Heart left ventricle (tissue), 16 donors: ENCODE measurements at regions not wholly inside any gene's neighbourhood (a gene's known extent, or its start where the extent isn't known, plus 50 kb on each side); places are given as distances from the start of the nearest gene placed in this dataset.

Source experiments
- ATAC-seq, 4 donors: fragments of 200-7000 bp; cut with Tn5 transposase; one replicate each; pipeline ENCODE4 v1.9.1; 2020 to 2022; ENCODE audit warnings: moderate library complexity in 4 of 4, mild to moderate bottlenecking in 3 of 4, moderate number of reproducible peaks in 1 of 4
- DNase-seq, 5 donors: peaks; one replicate each; pipeline ENCODE4 v3.0.0-alpha.2; 2020
- H3K27ac ChIP-seq, 12 donors: fragments of 200-600 bp; sonication (generic) in 4 of 12; one replicate each; pipeline versions ENCODE4 v1.5.0 to v1.8.0; 2016 to 2022; ENCODE audit warnings: mild to moderate bottlenecking in 2 of 12
- H3K27me3 ChIP-seq, 9 donors: fragments of 200-600 bp; sonication (generic) in 2 of 9; one replicate each; pipeline versions ENCODE4 v1.5.1 to v1.8.0; 2016 to 2022; ENCODE audit warnings: mild to moderate bottlenecking in 3 of 9
- H3K36me3 ChIP-seq, 9 donors: fragments of 200-600 bp; sonication (generic) in 2 of 9; one replicate each; pipeline versions ENCODE4 v1.5.0 to v1.8.0; 2018 to 2022; ENCODE audit warnings: mild to moderate bottlenecking in 2 of 9
- H3K4me1 ChIP-seq, 12 donors: fragments of 200-600 bp; sonication (generic) in 4 of 12; one replicate each; pipeline versions ENCODE4 v1.5.0 to v1.8.0; 2016 to 2022; ENCODE audit warnings: mild to moderate bottlenecking in 3 of 12
- H3K4me3 ChIP-seq, 12 donors: fragments of 200-600 bp; sonication (generic) in 4 of 12; one replicate each; pipeline versions ENCODE4 v1.5.0 to v1.8.0; 2017 to 2022; ENCODE audit warnings: mild to moderate bottlenecking in 9 of 12, moderate library complexity in 4 of 12
- H3K9me3 ChIP-seq, 12 donors: fragments of 200-600 bp; sonication (generic) in 4 of 12; one replicate each; pipeline versions ENCODE4 v1.5.0 to v1.8.0; 2016 to 2022; ENCODE audit warnings: mild to moderate bottlenecking in 1 of 12
- POLR2A ChIP-seq, 2 donors: fragments of 450-650 bp; IDR thresholded peaks; one replicate each; pipeline ENCODE4 v1.6.1; 2017; ENCODE audit warnings: antibody characterized with exemption in 2 of 2, mild to moderate bottlenecking in 2 of 2, moderate library complexity in 2 of 2
- WGBS, 4 donors: extraction: QIAGEN DNeasy Blood & Tissue Kit in 2 of 4; methylation state at CpG; one replicate each; pipeline versions ENCODE4 v1.1.5 to v1.1.7; 2013 to 2018; 5-methylcytosine and 5-hydroxymethylcytosine counted together
- intact Hi-C, 10 donors: fragments of 100-400 bp; cut with DNase I; formaldehyde crosslinking; loops; one replicate each; pipeline versions ENCODE4 v1.11.1 to v1.14.2; 2022
- TF ChIP-seq, protein P1 (sequence below), 12 donors: fragments of 200-600 bp; sonication (generic) in 4 of 12; IDR thresholded peaks; one replicate each; pipeline versions ENCODE4 v1.5.0 to v1.8.0; 2018 to 2022; ENCODE audit warnings: antibody characterized with exemption in 12 of 12, mild to moderate bottlenecking in 5 of 12
- donor health status: ischemic (EF 13 %, LVEDD 7.1; RV severe dilation, severe dysfunction).
- donor health status: healthy with polysubstance abuse.
- donor health status: DM: no; HTN: yes; CAD: no.
- donor health status: DM: no; HTN: no; CAD: no.
- donor health status: ischemic (EF 25% LVEDD 6.9; RV normal size, moderate dysfunction).
- donor health status: ischemic (EF 25% LVEDD 5.7; RV mildly dilated, moderate dysfunction).
- donor health status: healthy.
- donor health status: DM: yes; HTN: yes; CAD: no.
- donor health status: ischemic (EF 35%, LVEDD 5.7; RV mildly dilated, moderate dysfunction).
- donor health status: nonischemic (EF 11% LVEDD 7.7; RV severe dilation, severe dysfunction).
- donor health status: DM: yes; HTN: yes; CAD: no.
- donor health status: PGD.
- donor health status: ischemic (EF 29% LVEDD 5.4; RV normal size, mild dysfunction).
- donor health status: nonischemic (EF 23%, LVEDD 6.1; RV moderate dilation, normal function).

DNA sequence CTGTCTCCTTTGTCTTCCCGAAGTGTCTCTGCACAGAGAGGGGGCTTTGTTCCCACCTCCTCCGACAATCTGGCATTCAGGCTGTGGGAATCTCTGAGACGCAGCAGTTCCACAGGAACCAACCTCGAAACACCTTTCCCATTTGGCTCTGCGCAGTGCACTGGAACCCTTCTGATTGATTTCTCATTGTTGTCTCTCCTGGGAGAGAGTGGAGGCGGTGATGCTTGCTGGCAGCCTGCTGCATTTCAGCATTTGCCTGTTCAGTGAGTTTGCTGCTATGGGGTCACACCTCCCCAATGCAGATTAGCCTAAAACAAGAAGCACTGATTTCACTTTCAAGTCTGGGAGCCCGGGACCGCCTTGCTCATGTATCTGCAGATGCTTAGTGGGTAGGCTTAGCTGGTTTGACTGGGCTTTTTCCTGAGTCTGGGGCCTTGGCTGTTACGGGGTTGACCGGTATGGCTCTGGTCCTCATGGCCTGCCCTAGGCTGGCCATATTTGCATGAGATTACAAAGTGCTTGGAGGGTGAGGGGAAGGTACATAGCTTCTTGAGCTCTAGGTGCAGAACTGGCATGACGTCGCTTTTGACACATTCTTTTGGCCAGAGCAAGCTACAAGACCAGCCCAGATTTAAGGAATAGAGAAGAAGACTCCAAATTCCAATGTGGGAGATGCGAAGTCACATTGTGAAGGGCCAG is 695.3 kb downstream of the PTPRU start:
- intact Hi-C loops: no loop called here
- Histone ChIP-seq H3K9me3 (no peaks in the 10 kb centered on the region), H3K27me3 (peaks cover 0 to 20% (median 0%) of the 10 kb centered on the region in 9 donors), H3K4me1 (no peaks in the 10 kb centered on the region), H3K36me3 (no peaks in the 10 kb centered on the region), H3K4me3 (no peak overlapping the region), H3K27ac (no peak overlapping the region)
- no peak for ATAC-seq
- TF ChIP-seq POLR2A (IDR thresholded peaks at IDR 0.05): no peak
- TF ChIP-seq, protein P1, sequence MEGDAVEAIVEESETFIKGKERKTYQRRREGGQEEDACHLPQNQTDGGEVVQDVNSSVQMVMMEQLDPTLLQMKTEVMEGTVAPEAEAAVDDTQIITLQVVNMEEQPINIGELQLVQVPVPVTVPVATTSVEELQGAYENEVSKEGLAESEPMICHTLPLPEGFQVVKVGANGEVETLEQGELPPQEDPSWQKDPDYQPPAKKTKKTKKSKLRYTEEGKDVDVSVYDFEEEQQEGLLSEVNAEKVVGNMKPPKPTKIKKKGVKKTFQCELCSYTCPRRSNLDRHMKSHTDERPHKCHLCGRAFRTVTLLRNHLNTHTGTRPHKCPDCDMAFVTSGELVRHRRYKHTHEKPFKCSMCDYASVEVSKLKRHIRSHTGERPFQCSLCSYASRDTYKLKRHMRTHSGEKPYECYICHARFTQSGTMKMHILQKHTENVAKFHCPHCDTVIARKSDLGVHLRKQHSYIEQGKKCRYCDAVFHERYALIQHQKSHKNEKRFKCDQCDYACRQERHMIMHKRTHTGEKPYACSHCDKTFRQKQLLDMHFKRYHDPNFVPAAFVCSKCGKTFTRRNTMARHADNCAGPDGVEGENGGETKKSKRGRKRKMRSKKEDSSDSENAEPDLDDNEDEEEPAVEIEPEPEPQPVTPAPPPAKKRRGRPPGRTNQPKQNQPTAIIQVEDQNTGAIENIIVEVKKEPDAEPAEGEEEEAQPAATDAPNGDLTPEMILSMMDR (IDR thresholded peaks at IDR 0.05): no peak
- WGBS, 4 donors: 64 to 77% (median 69%) methylated on average over 12 to 13 of the region's 13 CpGs
- DNase-seq: no peak

GRCh38 chr1:29925058-29925457 is 688.7 kb downstream of the PTPRU start:
- Histone ChIP-seq H3K27ac (no peak overlapping the region), H3K9me3 (no peaks in the 10 kb centered on the region), H3K36me3 (no peaks in the 10 kb centered on the region), H3K4me3 (no peak overlapping the region), H3K4me1 (no peaks in the 10 kb centered on the region), H3K27me3 (peaks cover 0 to 10% (median 0%) of the 10 kb centered on the region in 9 donors)
- intact Hi-C loops: no loop called here
- DNase-seq (no peak), ATAC-seq (no peak)
- WGBS, 4 donors: 81 to 87% (median 85%) methylated on average over 6 of the region's 6 CpGs
- TF ChIP-seq, protein P1 (IDR thresholded peaks at IDR 0.05): no peak
- TF ChIP-seq POLR2A (IDR thresholded peaks at IDR 0.05): no peak

- no peak for DNase-seq
- no peaks in the 10 kb centered on the region for H3K9me3 ChIP-seq
- peaks cover 0 to 10% (median 0%) of the 10 kb centered on the region in 9 donors for H3K27me3 ChIP-seq
- no peak overlapping the region for H3K27ac ChIP-seq
- H3K36me3 ChIP-seq: no peaks in the 10 kb centered on the region
- 5 to 34% (median 9%) methylated on average over 2 of the region's 2 CpGs for WGBS, 4 donors
- no peak overlapping the region for H3K4me3 ChIP-seq
- no peak for ATAC-seq
- intact Hi-C loops: no loop called here
- TF ChIP-seq POLR2A (IDR thresholded peaks at IDR 0.05): no peak
- TF ChIP-seq, protein P1 (IDR thresholded peaks at IDR 0.05): no peak
- H3K4me1 ChIP-seq: no peaks in the 10 kb centered on the region
These were observed 687.7 kb downstream of the PTPRU start for GRCh38 chr1:29924017-29924431.

DNA sequence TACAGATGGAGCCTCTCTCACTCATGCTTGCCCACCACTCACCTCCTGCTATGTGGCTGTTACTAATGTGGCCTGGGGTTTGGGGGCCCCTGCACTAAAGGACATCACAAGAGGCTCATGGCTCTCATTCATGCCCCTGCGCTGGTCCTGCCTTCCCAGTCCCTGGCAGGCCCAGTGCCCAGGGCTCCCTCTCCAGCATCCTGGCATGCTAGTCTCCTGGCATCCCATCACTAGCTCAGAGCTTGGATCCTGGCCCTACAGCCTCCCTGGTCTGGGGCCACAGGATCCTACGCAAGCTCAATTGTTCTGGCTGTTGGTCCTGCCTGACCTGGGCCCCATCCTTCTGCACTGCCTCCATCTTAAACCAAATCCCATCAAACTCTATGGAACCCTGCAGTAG is 685.4 kb downstream of the PTPRU start:
- H3K4me1 ChIP-seq: no peaks in the 10 kb centered on the region
- intact Hi-C loops: no loop called here
- H3K4me3 ChIP-seq: no peak overlapping the region
- H3K36me3 ChIP-seq: no peaks in the 10 kb centered on the region
- WGBS, 4 donors: 94 to 100% (median 98%) methylated on average over 2 of the region's 2 CpGs
- peaks cover 0 to 10% (median 0%) of the 10 kb centered on the region in 9 donors for H3K27me3 ChIP-seq
- no peaks in the 10 kb centered on the region for H3K9me3 ChIP-seq
- DNase-seq: no peak
- no peak for TF ChIP-seq POLR2A (IDR thresholded peaks at IDR 0.05)
- TF ChIP-seq, protein P1 (IDR thresholded peaks at IDR 0.05): no peak
- H3K27ac ChIP-seq: no peak overlapping the region
- no peak for ATAC-seq
